NCI-H146 (cell line): ENCODE measurements at regions not wholly inside any gene's neighbourhood (a gene's known extent, or its start where the extent isn't known, plus 50 kb on each side); places are given as distances from the start of the nearest gene placed in this dataset.

Experiments used
- DNase-seq: peaks from one replicate; lab custom pipeline; 2025; lab: John Stamatoyannopoulos, UW

- no peak for DNase-seq
These were observed 296.1 kb upstream of the RASGRP1 start for GRCh38 chr15:38860674-38861073.

- no peak for DNase-seq
These were observed 296.5 kb upstream of the RASGRP1 start for GRCh38 chr15:38861108-38861507.

- DNase-seq = no peak
These were observed 297.5 kb upstream of the RASGRP1 start for GRCh38 chr15:38862099-38862498.

DNA sequence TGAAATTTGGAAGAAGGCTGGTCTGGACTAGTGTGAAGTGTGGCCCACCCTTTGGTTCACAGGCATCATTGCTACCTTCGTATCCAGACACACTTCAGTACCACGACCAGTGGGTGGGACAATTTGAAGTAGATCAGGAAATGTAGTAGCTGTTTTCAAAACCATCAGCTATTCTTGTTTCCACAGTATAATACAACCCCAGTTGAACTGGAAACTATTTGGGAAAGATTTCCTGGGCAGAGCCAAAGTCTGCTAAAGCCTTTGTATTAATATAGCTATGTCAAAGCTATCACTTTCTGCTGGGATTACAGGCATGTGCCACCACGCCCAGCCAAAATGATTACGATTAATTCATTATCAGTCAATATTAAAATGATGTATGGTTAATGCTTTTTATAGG lies 298.8 kb upstream of the RASGRP1 start:
- DNase-seq = no peak

DNA sequence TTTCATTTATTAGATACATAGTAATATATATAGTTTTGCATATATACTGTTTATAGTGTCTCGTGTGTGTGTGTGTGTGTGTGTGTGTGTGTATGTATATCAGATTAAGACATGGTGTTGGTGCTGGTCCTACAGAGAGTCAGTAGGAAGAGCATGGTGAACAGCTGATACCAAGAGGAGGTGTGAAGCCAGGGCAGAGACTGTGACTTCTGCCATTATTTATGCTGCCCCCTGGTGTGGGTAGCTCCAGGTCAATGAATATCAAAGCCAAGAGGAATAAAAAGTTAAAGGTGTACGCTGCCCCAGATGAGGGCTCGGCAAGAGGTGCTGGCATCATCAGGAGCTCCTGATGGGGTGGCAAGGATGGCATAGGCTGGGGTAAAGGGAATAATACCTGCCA lies 299.5 kb upstream of the RASGRP1 start:
- no peak for DNase-seq

- DNase-seq = no peak
These were observed 300.4 kb upstream of the RASGRP1 start for GRCh38 chr15:38864827-38865581.

DNA sequence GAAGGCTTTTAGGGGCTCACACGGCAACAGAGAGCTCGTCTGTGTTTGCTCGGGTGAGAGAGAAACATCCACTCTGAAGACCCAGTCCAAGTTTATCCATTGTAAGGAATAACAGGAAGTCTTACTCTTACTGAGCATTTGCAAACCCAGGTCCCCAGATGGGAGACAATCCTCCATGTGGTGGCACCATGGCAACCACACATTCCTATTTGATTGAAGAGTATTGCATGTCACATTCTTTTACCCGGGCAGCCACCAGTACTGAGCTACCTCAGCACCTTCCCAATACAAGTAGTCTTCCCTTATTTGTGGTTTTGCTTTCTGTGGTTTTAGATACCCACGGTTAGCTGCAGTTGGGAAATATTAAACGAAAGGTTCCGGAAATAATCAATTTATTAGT lies 302.9 kb upstream of the RASGRP1 start:
- no peak for DNase-seq

DNA sequence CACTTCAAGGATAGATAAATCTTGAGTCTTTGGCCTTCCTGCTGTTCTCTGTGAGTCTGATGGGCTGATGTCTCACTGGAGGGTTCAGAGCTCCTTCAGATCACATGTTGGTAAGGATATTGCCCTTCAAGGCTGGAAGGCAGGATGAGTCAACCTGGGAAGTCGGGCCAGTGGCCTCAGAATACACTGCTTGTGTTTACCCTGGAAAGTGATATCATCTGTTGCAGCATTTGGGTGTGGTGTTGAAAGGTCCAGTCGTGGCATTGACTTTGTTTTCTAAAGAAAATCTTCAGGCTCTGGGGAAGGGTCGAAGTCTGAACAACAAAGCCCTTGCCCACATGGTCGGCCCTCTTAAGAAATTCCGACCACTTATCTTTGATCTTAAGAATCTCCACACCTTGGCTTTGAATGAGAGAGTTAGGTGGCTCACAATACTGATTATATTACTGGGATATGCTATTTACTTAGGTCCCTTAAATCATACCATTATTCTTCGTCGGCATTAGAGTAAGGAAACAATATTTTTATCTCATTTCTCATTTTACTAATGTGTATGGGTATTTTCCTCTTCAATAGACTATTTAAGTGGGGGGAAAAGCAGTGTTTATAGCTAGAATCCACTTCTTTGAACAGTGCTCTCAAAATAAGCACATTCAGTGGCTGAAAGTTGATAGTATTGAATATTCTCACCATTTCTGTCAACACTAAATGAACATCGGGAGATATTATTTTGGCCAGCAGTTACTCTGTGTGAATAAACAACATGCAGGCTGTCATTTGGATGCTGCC lies 303.9 kb upstream of the RASGRP1 start:
- DNase-seq = no peak

GRCh38 chr15:38871638-38872037 lies 307.0 kb upstream of the RASGRP1 start:
- no peak for DNase-seq

DNA sequence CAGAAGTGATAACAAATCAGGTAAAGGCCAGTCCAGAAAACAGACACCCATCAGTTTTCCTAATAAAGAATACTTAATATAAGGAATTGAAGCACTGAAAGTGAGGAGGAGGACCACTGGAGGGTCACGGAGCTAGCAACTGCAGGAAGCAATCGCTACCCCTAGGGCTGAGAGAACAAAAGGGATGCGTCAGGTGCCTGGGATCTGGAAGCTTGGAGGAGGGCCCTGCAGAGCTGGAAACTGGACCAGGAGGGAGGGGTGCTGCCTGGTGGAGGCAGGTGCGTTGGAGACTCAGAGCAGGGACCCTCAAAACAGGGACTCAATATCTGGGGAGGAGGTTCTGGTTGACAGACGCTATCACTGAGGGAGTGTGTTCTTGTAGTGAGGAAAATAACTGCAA lies 308.1 kb upstream of the RASGRP1 start:
- no peak for DNase-seq

GRCh38 chr15:38873158-38873557 lies 308.5 kb upstream of the RASGRP1 start:
- DNase-seq = no peak

DNA sequence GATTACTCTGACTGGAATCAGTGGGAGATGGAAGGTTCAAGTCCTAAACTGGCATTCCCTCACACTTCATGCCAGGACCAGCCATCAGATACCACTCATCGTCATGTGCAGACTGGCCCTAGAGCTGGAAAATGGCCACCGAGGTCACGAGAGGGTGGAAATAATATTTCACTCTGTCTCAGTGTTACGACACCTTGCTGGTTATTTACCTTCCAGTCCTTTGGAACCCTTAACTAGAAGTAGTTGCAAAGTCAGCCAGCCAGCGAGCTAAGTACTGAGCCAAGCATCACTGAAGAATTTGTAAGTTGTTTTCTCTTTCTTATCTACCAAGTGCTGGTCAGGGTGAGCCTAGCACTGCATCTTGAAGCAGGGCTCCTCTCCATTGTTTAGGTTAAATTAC lies 309.9 kb upstream of the RASGRP1 start:
- DNase-seq = no peak

DNA sequence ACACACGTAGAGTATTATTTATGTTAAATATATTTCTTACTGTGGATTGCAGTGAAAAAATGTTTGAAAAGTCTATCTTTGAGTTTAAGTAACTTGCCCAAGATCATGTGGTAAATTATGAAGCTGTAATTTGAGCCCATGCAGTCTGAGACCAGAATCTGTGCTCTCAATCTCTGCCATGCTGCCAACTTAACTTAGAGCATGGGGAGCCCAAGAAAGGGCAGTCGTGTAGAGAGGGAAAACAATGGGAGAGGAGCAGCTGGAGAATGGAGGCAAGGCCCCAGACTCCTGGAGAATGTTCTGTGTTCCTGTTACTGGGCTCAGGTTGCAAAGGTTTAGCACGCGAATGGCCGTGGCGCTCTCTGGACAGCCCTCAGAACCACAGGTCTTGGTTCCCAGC lies 311.6 kb upstream of the RASGRP1 start:
- no peak for DNase-seq

- DNase-seq = no peak
These were observed 312.0 kb upstream of the RASGRP1 start for GRCh38 chr15:38876621-38877020.

GRCh38 chr15:38877471-38877870 lies 312.9 kb upstream of the RASGRP1 start:
- no peak for DNase-seq

DNA sequence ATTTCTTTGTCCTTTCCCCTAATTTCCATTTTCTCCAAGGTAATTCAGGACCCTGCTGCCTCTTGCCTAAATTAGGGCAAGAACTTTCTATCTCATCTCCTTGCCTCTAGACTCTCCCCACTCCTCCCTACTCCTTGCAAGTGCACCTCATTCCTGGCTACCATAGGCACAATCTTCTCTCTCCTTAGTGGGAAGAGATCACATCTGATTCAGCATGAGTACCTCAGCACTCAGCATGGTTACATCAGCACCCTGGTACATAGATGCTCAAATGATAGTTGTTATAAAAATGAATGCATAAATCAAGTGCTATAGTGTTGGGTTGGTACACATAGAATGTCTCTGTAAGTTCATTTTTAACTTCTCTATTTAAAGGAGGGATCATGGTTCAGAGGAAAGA lies 313.4 kb upstream of the RASGRP1 start:
- no peak for DNase-seq

GRCh38 chr15:38878926-38879325 lies 314.3 kb upstream of the RASGRP1 start:
- no peak for DNase-seq

- DNase-seq = no peak
These were observed 315.4 kb upstream of the RASGRP1 start for GRCh38 chr15:38879909-38880471.

GRCh38 chr15:38882221-38882620 lies 317.6 kb upstream of the RASGRP1 start:
- DNase-seq = no peak

GRCh38 chr15:38883987-38884386 lies 319.4 kb upstream of the RASGRP1 start:
- no peak for DNase-seq

- DNase-seq = no peak
These were observed 320.4 kb upstream of the RASGRP1 start for GRCh38 chr15:38885001-38885400.

DNA sequence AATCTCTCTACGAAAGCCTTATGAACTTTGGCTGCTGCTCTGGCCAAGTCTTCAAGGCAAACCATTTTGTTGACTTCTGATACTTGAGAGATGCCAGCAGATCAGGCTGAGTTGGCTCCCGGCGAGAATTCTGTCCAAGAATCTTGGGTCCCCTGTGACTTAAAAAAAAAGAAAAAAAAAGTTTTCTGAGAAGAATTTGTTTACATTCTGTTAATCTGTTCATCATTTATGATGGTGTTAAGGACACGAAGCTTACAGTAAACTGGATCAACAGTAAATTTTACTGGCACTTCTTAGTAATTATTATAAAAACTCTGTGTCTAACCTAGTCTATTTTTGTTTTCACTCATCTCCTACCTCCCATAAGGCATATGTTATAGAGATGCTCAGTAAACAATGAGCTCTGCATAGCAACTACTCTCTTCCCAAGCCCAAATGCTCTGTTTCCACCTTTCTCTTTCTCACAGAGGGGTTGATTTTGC lies 320.9 kb upstream of the RASGRP1 start:
- no peak for DNase-seq
